GM11168 (cell line): ENCODE measurements at regions not wholly inside any gene's neighbourhood (a gene's known extent, or its start where the extent isn't known, plus 50 kb on each side); places are given as distances from the start of the nearest gene placed in this dataset.

Experiments used
- in situ Hi-C: fragments of 300-500 bp; cut with MboI; formaldehyde crosslinking; loops from one replicate; pipeline ENCODE4 v1.12.0; 2022; ENCODE audit warnings: low sequenced_read_pairs; ENCODE audit not compliant: unreplicated experiment

DNA sequence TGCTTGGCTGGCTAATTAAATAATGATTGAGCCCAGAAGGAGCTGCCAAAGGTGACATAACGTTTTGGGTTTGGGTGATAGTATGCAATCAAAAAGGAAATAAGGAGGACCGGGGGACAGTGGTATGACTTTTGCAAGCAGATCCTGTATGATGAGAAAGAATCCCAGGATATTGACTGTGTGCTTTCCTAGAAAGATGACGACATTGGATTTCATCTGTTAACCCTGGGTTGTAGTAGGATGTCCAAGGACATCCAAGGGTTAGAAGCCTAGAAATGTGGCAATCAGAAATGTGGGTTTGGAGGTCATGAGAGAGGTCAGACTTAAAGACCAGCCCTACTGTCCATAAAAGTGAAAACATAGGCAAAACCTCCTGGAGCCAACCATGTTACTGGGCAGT is 50.3 kb upstream of the HMHB1 start:
- in situ Hi-C loops, result no loop called here

DNA sequence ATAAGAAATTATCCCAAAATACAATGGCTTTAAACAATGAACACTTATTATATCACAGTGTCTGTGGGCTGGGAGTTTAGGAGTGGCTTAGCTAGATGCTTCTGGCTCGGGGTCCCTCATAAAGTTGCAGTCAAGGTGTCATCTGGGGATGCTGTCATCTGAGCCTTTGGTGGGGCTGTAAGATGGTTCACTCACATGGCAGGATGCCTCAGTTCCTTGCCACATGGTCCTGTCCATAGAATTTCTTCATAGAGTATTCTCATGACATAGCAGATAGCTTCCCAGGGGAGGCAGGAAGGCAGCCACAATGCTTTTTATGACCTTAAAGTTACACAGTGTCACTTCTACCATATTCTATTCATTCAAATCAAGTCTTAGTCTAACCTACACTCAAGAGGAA is 51.2 kb upstream of the HMHB1 start:
- in situ Hi-C loops, result no loop called here

DNA sequence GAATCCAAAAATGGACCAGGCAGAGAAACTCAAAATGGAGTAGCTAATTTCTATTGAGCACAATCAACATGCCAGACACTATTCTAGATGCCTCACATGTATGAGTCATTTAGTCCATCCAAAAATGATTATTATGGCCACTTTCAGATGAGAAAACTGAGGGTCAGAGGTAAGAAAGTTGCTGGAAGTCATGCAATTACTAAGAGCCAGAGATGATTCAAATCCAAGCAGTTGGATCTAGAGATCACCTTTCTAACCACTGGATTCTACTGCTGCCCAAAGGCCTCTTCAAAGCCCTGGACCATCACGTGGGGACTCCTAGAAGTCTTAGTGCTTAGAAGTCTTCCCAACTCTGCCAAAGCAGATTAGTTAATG is 51.8 kb upstream of the HMHB1 start:
- in situ Hi-C loops, result no loop called here

DNA sequence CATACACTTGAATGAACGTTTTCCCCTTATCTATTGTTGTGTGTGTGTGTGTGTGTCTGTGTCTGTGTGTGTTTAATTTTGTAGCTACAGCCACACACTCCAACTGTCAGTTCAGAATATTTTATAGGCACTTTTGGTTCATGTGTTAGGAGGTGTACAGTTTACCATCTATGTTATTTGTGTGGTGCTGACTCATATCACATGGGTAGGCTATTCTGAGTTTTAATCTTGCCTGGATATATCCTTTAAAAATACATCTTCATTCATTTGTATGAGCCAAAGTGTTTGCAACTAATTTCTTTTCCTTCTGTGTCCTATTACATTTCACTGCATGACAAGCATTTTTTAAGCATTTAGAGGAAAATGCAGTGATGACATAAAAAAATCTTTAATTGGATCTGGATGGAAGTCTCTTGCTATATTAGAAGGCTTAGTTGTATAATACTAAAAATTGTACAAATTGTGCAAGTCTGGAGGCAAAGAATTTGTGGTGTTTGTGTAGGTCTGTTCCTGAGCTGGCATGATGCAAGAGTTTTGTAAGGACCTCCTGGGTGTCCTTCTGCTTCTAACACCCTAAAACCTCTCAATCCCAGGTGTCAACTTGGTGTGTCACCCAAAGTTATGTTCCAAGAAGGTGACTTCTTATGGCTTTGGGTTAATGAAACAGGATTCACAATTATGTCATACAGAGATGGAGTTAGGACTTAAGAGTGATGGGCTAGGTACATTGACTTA is 52.4 kb upstream of the HMHB1 start:
- in situ Hi-C loops, result no loop called here

DNA sequence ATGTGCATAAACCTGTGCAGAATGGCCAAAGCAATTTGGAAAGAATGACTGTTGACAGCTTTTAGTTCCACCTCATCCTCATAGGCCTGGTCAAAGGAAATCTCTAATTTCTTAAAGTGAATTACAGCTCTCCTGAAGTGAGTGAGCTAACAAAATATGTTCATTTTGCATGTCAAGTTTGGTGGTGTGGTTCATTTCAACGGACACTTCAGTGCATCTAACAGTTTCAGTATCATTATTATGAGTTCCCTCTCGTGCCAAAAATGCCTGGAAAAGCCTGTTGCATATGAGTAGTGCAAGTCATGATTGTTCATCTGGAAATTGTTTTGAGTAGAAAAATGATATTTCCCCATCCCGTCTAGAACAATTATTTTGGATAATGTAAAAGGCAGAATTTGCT is 53.2 kb upstream of the HMHB1 start:
- in situ Hi-C loops, result no loop called here

DNA sequence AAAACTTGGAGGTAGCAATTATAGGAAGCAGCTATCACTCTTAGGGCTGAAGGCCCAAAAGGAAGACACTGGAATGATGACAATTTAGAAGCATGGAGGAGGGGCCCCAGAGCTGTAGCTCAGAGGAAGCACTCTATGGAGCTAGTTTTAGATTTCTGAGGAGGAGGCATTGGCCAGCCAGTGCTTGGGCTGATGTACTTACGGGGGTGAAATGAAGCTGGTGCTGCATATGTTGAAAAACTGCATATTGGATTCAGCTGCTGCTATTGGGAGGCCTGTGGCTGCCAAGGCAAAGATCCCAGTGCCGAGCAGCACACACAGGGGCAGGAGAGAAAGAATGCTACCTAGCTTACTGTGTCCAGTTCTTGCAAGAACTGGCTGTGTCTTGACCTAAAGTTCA is 53.9 kb upstream of the HMHB1 start:
- in situ Hi-C loops, result no loop called here

DNA sequence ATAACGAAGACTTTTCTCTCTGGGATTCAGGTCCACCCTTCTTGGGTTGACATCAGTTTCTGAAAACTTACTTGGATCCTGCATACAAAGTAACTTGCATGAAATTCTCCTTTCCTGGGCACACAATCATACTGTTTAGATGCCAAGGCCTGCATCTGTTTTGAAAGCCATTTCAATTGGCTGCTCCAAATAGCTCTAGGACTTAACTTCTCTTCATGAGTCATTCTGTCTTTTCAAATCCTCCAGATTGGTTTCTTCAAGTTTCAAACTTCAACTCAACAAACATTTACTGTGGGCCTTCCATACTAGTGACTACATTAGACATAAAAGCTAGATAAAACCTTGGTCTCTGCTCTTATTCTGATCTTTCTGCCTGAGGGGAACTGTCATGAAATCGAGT is 54.8 kb upstream of the HMHB1 start:
- in situ Hi-C loops, result no loop called here

DNA sequence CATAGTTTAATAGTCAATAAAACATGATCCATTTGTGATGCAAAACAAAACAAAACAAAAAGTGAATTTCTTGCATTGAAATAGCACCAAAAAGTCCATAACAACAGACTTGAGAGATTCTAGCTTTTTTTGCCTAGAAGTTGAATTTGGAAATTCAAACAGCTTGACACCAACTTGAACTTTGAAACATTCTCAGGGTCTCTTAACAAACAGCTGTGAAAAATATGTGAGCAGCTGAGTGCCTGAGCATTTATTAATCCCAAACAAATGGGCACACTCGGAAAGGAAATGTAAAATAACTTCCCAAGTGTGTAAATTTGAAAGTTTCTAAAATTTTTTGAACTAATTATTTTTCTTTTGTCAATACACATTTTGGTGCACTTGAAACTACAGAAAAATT is 56.0 kb upstream of the HMHB1 start:
- in situ Hi-C loops, result no loop called here

DNA sequence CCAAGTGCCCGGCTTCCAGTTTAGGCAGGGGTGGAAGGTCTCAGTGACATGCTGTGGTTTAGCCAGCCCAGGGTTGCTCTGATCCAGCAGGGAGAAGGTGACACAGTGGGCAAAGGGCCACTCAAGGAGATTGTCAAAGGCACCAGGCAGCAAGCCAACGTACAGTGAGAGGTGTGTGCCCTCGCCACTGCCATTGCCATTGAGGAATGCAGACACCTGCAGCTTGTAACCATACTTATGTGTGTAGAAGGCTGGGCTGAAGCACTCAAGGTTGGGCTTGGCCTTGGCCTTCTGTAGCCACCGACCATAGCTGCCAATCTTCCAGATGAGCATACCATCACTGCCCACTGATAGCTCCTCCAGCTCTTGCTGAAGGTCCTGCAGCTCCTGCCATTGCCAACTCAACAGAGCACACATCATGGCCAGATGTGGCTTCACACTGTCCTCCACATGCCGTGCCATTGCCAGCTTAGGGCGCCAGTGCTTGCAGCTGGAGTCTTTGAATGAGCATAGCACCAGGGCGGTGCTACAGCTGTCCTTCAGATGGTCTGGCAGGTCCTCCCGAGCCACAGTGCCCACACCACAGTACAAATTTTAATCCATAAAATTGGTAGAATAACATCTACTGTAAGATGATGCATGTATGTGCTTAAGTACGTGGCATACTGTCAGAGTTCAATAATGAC is 59.7 kb upstream of the HMHB1 start:
- in situ Hi-C loops, result no loop called here

DNA sequence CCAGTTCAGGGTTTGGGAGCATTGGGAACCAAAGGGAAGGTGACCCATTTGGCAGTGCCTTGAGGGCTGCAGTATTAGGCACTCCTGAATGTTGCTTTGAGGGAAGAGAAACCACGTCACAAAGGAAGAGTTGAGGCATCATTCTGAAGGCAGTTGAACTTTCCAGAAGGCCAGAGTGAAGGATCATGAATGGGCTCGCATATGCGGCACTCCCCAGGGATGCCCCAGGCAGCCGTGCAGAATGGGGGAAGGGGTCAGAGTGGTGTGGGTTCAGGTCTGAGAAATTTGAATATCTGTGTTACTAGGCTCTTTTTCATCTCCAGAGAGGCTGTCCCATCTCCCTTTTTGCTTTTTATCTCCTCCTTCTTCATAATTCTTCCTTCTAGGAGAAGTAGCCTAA is 60.6 kb upstream of the HMHB1 start:
- in situ Hi-C loops, result no loop called here

DNA sequence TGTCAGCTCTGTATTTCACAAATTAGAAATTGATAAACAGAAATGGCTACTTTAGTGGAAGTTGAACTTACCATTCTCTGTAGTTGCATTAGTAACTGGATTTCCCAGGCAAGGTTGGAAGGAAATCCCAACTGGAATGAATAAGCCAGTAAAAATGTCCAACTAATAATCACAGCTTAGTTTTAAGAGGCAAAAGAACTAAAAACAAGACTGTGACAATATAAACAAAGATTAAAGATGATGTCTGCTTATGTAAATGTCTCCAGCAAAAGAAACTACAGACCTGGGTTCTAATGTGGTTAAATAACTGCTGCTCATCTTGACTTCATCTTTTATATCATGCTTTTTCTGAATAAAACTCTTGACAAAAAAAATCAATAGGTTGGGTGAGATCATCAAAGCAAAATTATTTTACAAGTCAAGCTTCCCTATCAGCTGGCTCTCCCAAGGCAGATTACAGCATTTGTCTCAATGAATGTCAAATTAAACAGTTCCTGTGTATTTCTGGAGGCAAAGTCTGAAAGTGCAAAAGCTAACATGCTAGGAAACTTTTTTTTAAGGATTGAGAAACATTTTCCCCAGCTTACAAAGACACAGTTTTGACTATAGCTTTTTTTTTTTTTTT is 62.3 kb upstream of the HMHB1 start:
- in situ Hi-C loops, result no loop called here

DNA sequence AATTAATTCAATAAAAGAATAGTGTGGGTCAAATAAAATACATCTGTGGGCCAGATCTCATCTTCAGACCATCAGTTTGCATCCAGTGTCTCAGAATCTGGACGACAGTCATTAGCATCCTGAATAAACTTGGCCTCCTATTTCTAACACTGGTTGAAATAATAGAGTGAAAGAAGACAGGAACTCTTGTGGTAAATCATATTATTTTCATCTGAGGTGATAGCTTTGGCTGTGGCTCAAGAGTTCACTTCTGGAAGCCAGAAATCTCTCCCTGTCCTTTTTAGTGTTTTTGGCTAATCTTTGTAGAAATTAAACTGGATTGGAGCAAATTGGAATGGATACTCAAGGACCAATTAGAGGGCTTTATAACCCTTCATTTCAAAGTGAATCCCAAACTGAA is 63.4 kb upstream of the HMHB1 start:
- in situ Hi-C loops, result no loop called here

DNA sequence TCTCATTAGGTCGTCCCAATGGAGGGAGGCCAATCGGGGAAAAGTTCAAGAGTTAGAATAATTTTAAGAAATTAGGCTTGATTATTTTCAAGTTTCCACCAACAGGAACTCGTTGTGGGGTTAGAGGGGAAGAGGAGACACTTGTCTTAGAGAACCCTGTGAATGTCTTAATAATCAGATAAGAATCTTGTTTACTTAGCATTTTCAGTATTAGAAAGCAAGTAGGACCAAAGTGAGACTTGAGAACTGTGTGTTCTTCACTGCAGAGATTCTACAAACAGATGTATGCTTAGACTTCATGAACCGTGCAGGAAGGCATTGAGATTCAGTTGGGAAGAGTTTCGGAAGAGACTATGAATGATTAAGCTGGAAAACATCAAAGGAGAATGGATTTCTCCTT is 69.0 kb upstream of the HMHB1 start:
- in situ Hi-C loops, result no loop called here

DNA sequence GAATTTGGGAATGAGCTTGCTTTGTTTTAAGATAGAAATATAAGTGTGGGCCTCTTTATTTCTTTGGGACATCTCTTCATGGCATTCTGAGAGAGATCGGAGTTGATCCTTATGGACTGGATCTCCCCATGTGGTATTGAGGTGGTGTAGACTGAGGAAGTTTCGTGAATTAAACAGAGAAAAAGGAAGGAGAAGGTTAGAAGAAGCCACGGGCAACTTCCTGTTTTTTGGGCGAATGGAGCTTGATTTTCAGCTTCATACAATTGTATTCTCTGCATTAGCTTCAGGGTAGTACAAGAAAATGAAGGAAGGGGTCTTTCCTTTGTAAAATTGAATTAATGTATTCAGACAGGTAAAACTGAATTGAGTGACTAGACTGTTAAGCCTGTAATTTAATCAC is 70.5 kb upstream of the HMHB1 start:
- in situ Hi-C loops, result no loop called here

DNA sequence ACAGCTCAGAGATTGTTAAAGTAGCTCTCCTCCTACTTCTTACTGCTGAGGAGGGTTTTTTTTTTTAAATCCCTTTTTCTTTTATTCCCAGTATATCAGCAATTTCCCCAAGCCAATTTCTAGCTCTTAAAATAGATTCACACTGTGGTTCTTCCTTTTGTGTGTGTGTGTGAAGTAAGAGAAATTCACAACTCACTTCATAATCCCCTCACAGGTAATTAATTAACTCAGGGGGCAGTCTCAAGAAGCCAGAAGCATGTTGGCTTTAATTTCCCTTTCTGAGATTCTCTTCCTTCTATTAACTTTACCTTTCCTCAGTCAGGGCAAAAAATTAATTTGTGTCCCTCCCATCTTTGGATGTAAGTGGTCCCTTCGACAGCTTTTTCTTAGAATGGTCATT is 71.0 kb upstream of the HMHB1 start:
- in situ Hi-C loops, result no loop called here

DNA sequence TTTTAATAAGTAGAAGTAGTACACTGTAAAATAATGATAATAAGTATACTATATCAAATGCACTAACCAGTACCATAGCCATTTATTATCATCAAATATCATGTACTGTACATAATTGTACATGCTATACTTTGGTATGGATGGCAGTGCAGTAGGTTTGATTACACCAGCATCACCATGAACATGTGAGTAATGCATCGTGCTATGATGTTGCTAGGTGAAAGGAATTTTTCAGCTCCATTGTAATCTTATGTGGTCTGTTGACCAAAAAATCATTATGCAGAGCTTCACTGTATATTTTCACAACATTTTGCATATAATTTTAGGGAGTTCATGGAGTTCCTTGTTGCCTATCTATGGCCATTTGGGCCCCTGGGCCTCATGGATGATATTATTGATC is 72.2 kb upstream of the HMHB1 start:
- in situ Hi-C loops, result no loop called here

DNA sequence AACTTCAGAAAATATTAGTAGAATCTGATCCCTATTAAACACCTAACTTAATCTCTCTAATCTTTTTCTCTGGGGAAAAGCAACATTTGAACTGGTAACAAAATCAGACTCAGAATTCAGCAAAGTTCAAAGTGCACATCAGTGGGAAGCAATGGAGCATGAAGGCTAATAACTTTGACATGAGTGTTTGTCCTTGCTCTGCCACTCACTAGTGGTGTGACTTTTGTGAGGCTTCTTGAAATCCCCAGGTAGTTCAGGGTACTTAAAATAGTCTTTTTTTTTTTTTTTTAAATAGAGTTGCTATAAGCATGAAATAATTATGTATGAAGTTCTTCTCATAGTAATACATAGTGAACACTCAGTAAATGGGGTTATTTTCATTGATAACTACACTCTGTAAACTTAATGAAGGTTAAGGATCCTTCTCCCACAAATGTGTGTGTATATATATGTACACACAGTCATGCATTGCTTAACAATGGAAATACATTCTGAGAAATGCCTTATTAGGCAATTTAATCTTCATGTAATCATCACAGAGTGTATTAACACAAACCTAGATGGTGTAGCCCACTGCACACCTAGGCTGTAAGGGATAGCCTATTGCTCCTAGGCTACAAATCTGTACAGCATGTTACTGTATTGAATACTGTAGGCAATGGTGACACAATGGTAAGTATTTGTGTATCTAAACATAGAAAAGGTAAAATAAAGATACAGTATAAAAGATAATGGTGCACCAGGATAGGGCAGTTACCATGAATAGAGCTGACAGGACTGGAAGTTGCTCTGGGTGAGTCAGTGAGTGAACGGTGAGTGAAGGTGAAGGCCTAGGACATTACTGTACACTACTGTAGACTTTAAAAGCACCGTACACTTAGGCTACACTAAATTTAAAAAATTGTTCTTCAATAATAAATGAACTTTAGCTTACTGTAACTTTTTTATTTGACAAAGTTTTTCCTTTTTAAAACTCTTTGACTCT is 73.3 kb upstream of the HMHB1 start:
- in situ Hi-C loops, result no loop called here

DNA sequence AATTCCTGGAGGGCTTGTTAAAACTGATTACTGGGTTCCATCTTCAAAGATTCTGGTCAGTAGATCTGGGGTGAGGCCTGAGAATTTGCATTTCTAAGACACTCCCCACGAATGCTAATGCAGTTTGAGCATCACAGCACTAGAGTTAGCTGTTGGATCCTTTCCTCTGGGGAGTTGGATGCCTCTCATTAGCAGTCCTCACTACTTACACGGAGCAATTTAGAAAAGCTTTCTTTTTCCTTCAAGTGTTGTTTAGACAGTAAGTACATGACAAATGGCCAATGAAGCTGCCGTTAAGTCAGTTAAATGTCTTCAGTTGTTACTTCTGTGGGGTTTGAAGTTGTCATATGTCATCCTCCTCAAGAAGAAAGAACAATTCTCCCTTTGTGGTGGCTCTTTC is 74.9 kb upstream of the HMHB1 start:
- in situ Hi-C loops, result no loop called here

DNA sequence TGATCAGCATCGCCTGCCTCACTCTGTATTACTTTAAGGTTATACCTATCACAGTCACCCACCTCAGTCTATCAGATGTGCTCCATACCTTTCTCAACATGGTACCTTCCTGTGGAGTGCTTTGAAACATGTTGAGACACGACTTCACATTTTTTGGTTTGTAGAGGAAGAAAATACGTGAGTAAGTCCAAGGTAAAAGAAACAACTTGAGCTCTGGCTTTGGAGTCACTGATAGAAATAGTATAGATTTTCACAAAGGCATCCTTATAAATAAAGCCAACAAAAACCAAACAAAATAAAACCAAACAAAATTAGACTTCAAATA is 77.5 kb upstream of the HMHB1 start:
- in situ Hi-C loops, result no loop called here

DNA sequence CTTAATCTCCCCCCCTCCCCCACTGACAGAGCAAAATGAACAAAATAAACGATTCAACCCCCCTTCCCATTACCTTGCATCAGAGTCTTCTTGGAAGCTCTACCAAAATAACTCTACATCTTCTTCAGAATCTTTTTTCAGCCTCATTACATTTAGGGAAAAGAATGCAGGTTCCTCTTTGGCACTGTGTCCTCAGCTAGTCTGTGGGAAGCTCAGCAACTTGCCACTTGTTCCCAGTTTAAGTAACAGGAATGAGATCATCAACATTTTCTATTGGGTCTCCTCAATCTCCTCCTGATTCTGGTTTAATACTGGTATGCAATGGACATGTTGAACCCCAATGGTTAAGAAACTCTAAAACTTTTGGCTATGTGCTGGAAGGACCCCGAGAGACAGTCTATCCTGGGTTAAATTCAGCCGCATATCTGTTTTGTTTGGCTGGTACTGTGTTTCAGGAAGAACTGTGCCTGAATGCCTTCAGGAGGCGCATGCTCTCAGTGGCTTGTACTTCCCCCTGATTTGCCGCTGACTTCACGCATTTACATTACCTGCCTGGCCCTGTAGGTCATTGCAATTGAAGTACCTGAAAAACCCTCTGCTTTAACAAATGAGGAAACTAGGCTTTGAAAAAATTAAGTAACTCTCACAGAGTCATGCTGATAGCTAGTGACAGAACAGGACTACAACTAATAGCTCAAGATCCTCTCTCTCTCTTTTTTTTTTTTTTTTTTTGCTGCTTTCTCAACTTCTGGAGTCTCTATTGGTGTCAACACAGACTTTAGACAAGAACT is 78.1 kb upstream of the HMHB1 start:
- in situ Hi-C loops, result no loop called here
